ENCODE measurements at regions not wholly inside any gene's neighbourhood (a gene's known extent, or its start where the extent isn't known, plus 50 kb on each side); places are given as distances from the start of the nearest gene placed in this dataset.

GRCh38 chr1:60126723-60127122 is 53.2 kb upstream of the C1orf87 start:
- TF ChIP-seq EZH2phosphoT487 (IDR thresholded peaks at IDR 0.05; ENCODE audit: borderline replicate concordance, low read length) (no peak), CTCF (IDR thresholded peaks at IDR 0.05; ENCODE audit: low read depth, low read length, poor library complexity, severe bottlenecking) (no peak)

Measured in DOHH2 (cell line).